Astrocyte (in vitro differentiated cells and primary cell): ENCODE measurements at regions not wholly inside any gene's neighbourhood (a gene's known extent, or its start where the extent isn't known, plus 50 kb on each side); places are given as distances from the start of the nearest gene placed in this dataset.

ENCODE experiments used
- DNase-seq: peaks from one replicate; pipeline ENCODE4 v3.0.0-alpha.2; 2010; ENCODE audit warnings: low read depth
- FAIRE-seq: peaks from 2 replicates; lab custom pipeline; 2011; peaks lifted over from hg19 to GRCh38; lab: Jason Lieb, UNC
- H2AFZ ChIP-seq: 2 replicates; pipeline ENCODE4 v1.6.0; 2012; ENCODE audit warnings: low read depth, low read length, inconsistent platforms
- H3K27ac ChIP-seq: 2 replicates; pipeline ENCODE4 v1.5.1; 2011; ENCODE audit warnings: low read depth, low read length, inconsistent platforms
- H3K27me3 ChIP-seq: 2 replicates; pipeline ENCODE4 v1.6.0; 2011; ENCODE audit warnings: low read length, inconsistent platforms; ENCODE audit not compliant: insufficient read depth
- H3K36me3 ChIP-seq: 2 replicates; pipeline ENCODE4 v1.5.1; 2011; ENCODE audit warnings: low read length, inconsistent platforms; ENCODE audit not compliant: insufficient read depth
- H3K4me1 ChIP-seq: 2 replicates; pipeline ENCODE4 v1.5.1; 2011; ENCODE audit warnings: low read length, inconsistent platforms; ENCODE audit not compliant: insufficient read depth
- H3K4me2 ChIP-seq: 2 replicates; pipeline ENCODE4 v1.6.0; 2012; ENCODE audit warnings: low read length, inconsistent platforms
- H3K4me3 ChIP-seq: 2 replicates; pipeline ENCODE4 v1.5.1; 2011; ENCODE audit warnings: low read depth, mild to moderate bottlenecking, low read length, inconsistent platforms; ENCODE audit not compliant: insufficient read depth
- H3K79me2 ChIP-seq: 2 replicates; pipeline ENCODE4 v1.6.0; 2012; ENCODE audit warnings: mild to moderate bottlenecking, low read length, inconsistent platforms; ENCODE audit not compliant: insufficient read depth
- H3K9ac ChIP-seq: 2 replicates; pipeline ENCODE4 v1.6.0; 2012; ENCODE audit warnings: mild to moderate bottlenecking, low read length, inconsistent platforms
- H3K9me3 ChIP-seq: 2 replicates; pipeline ENCODE4 v1.5.1; 2012; ENCODE audit warnings: low read depth, mild to moderate bottlenecking, low read length, inconsistent platforms; ENCODE audit not compliant: insufficient read depth
- H4K20me1 ChIP-seq: 2 replicates; pipeline ENCODE4 v1.6.0; 2012; ENCODE audit warnings: low read length, inconsistent platforms; ENCODE audit not compliant: insufficient read depth
- H3K27ac Mint-ChIP-seq: one replicate; pipeline ENCODE4 v1.8.0; 2021; ENCODE audit warnings: mild to moderate bottlenecking, mixed read lengths; ENCODE audit not compliant: unreplicated experiment
- H3K27me3 Mint-ChIP-seq: one replicate; pipeline ENCODE4 v1.8.0; 2021; ENCODE audit warnings: low read depth, mixed read lengths; ENCODE audit not compliant: unreplicated experiment
- H3K36me3 Mint-ChIP-seq: one replicate; pipeline ENCODE4 v1.8.0; 2021; ENCODE audit warnings: low read depth, mixed read lengths; ENCODE audit not compliant: unreplicated experiment
- H3K4me1 Mint-ChIP-seq: one replicate; pipeline ENCODE4 v1.8.0; 2021; ENCODE audit warnings: low read depth, mixed read lengths; ENCODE audit not compliant: unreplicated experiment
- H3K4me3 Mint-ChIP-seq: one replicate; pipeline ENCODE4 v1.8.0; 2021; ENCODE audit warnings: mild to moderate bottlenecking, moderate library complexity, mixed read lengths; ENCODE audit not compliant: unreplicated experiment
- H3K9me3 Mint-ChIP-seq: one replicate; pipeline ENCODE4 v1.8.0; 2021; ENCODE audit warnings: mild to moderate bottlenecking, mixed read lengths; ENCODE audit not compliant: unreplicated experiment
- CTCF ChIP-seq: IDR thresholded peaks from 2 replicates; pipeline ENCODE4 v1.5.1; 2011; ENCODE audit warnings: low read depth, mild to moderate bottlenecking, inconsistent platforms, low read length, moderate library complexity; ENCODE audit not compliant: insufficient read depth
- EZH2 ChIP-seq: IDR thresholded peaks from 2 replicates; pipeline ENCODE4 v1.6.1; 2012; ENCODE audit warnings: mild to moderate bottlenecking, low read length, inconsistent platforms; ENCODE audit not compliant: insufficient read depth

DNA sequence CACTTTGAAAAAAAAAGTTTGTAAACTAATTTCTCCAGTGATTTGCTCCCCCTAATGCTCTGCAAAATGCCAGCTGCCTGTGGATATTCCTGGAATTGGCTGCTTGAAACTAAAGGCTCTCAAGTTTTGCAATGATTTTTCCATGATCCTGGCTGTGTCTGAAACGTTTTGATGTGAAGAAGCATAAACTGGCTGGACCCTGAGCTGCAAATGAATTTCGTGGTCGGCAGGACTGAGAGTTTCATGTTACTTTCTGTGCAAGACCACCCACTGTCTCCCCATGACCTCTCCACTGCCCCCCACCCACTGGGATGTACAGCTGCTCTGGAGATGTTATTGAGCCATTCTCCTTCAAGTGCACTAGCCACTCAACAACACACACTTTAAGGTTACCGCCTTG lies 171.3 kb upstream of the SSTR4 start:
- no peaks in the 10 kb centered on the region for H3K79me2 ChIP-seq
- DNase-seq (no peak), FAIRE-seq (no peak)
- no peak overlapping the region for H3K27ac ChIP-seq
- no peaks in the 10 kb centered on the region for H4K20me1 ChIP-seq
- no peak overlapping the region for H2AFZ ChIP-seq
- H3K9me3 ChIP-seq: no peaks in the 10 kb centered on the region
- H3K36me3 ChIP-seq: no peaks in the 10 kb centered on the region
- no peak overlapping the region for H3K4me3 ChIP-seq
- no peak for TF ChIP-seq CTCF
- TF ChIP-seq EZH2: no peak
- Mint-ChIP-seq H3K9me3 (no peaks in the 10 kb centered on the region), H3K4me1 (peaks cover 19% of the 10 kb centered on the region), H3K4me3 (no peak overlapping the region), H3K27ac (no peak overlapping the region), H3K36me3 (no peaks in the 10 kb centered on the region), H3K27me3 (peaks cover 10% of the 10 kb centered on the region)
- H3K9ac ChIP-seq: no peak overlapping the region
- peaks cover 3% of the 10 kb centered on the region for H3K4me1 ChIP-seq
- H3K27me3 ChIP-seq: no peaks in the 10 kb centered on the region
- no peak overlapping the region for H3K4me2 ChIP-seq

DNA sequence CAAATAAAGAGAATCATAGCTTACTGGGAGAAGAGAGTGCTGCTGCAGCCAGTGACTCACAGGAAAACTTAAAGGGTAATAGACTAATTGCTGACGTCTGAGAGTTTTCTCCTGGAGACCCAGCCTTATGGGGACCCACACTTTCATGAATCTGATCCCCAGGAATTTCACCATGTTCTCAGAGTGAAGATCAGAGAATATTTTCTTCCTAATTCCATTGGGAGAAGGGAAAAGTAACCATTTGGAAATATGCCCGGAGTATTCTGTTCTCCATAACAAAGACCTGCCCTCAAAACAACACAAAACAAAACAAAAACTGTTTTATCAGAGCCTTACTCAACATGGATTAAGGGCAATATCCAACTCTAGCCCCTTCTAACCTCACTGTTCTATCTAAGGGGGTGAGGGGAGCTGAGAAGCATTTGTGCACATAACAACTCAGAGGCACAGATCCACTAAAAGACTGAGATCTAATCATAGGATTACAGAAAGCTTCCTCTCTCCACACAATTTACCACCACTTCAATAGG lies 168.2 kb upstream of the SSTR4 start:
- H3K27ac Mint-ChIP-seq: peak overlapping the region; percentile 68
- Histone ChIP-seq H3K9me3 (no peaks in the 10 kb centered on the region), H3K4me3 (no peak overlapping the region), H3K27ac (no peak overlapping the region), H4K20me1 (no peaks in the 10 kb centered on the region), H3K36me3 (no peaks in the 10 kb centered on the region), H3K4me1 (peaks cover 3% of the 10 kb centered on the region), H3K79me2 (no peaks in the 10 kb centered on the region), H3K9ac (no peak overlapping the region), H3K4me2 (no peak overlapping the region), H3K27me3 (no peaks in the 10 kb centered on the region), H2AFZ (no peak overlapping the region)
- no peak overlapping the region for H3K4me3 Mint-ChIP-seq
- DNase-seq (no peak), FAIRE-seq (no peak)
- TF ChIP-seq EZH2 (no peak), CTCF (no peak)
- H3K9me3 Mint-ChIP-seq: peaks cover 7% of the 10 kb centered on the region
- H3K27me3 Mint-ChIP-seq: peaks cover 1% of the 10 kb centered on the region
- no peaks in the 10 kb centered on the region for H3K36me3 Mint-ChIP-seq
- peaks cover 10% of the 10 kb centered on the region for H3K4me1 Mint-ChIP-seq

DNA sequence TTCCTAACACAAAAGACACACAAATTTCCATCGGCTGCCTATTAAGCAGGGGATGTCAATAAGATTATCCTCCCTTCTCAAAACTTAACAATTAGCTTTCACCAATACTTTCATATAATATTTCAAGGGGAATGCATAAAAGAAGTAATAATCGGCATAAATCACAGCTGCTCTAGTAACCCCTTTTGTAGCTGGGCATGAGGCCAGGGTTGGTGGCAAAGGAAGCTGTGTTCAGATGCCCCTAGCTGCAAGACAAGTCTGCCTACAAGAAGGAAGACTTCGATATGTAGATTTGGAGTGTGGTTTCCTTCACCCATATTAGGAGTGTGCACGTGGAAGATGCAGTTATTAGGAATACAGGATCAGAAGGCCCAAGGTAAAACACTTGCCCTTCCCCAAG lies 156.9 kb upstream of the SSTR4 start:
- no peak overlapping the region for H3K4me3 ChIP-seq
- no peaks in the 10 kb centered on the region for H3K36me3 ChIP-seq
- H3K27me3 Mint-ChIP-seq: peaks cover 26% of the 10 kb centered on the region
- H3K27ac ChIP-seq: no peak overlapping the region
- no peaks in the 10 kb centered on the region for H3K9me3 Mint-ChIP-seq
- H3K79me2 ChIP-seq: no peaks in the 10 kb centered on the region
- no peak overlapping the region for H3K4me2 ChIP-seq
- no peak overlapping the region for H3K27ac Mint-ChIP-seq
- no peaks in the 10 kb centered on the region for H3K36me3 Mint-ChIP-seq
- no peaks in the 10 kb centered on the region for H3K4me1 ChIP-seq
- no peak overlapping the region for H3K9ac ChIP-seq
- H3K27me3 ChIP-seq: no peaks in the 10 kb centered on the region
- H3K4me1 Mint-ChIP-seq: no peaks in the 10 kb centered on the region
- H3K4me3 Mint-ChIP-seq: no peak overlapping the region
- H2AFZ ChIP-seq: no peak overlapping the region
- DNase-seq (no peak), FAIRE-seq (no peak)
- TF ChIP-seq CTCF: no peak
- no peak for TF ChIP-seq EZH2
- no peaks in the 10 kb centered on the region for H4K20me1 ChIP-seq
- H3K9me3 ChIP-seq: no peaks in the 10 kb centered on the region
